Right atrium auricular region (tissue), 2 donors: ENCODE measurements at regions not wholly inside any gene's neighbourhood (a gene's known extent, or its start where the extent isn't known, plus 50 kb on each side); places are given as distances from the start of the nearest gene placed in this dataset.
"Not testable (repeated sequence)": the region's sequence is repeated elsewhere in the genome, so short reads cannot be mapped to it uniquely, and the experiment has no call there.

ENCODE experiments used
- DNase-seq: peaks from one replicate; pipeline ENCODE4 v3.0.0-alpha.2; 2019; ENCODE audit warnings: low spot score
- H3K27ac ChIP-seq, 2 donors: fragments of 200-600 bp; sonication (generic); 1 replicate in 1 of 2; 2 replicates in 1 of 2; pipeline ENCODE4 v1.5.1; 2016 to 2019
- H3K27me3 ChIP-seq, 2 donors: fragments of 200-600 bp; sonication (generic); one replicate each; pipeline versions ENCODE4 v1.5.1 to v1.6.0; 2017 to 2019
- H3K36me3 ChIP-seq: fragments of 200-600 bp; sonication (generic); one replicate; pipeline ENCODE4 v1.5.1; 2016
- H3K4me1 ChIP-seq, 2 donors: fragments of 200-600 bp; sonication (generic); one replicate each; pipeline versions ENCODE4 v1.5.1 to v1.6.0; 2017 to 2019
- H3K4me3 ChIP-seq, 2 donors: fragments of 200-600 bp; sonication (generic); 1 replicate in 1 of 2; 2 replicates in 1 of 2; pipeline ENCODE4 v1.5.1; 2017 to 2019; ENCODE audit warnings: mild to moderate bottlenecking in 1 of 2, moderate library complexity in 1 of 2
- H3K9me3 ChIP-seq, 2 donors: fragments of 200-600 bp; sonication (generic); one replicate each; pipeline ENCODE4 v1.5.1; 2019
- CTCF ChIP-seq, 2 donors: fragments of 200-600 bp; sonication (generic); IDR thresholded peaks; one replicate each; pipeline ENCODE4 v1.5.1; 2019; ENCODE audit warnings: antibody characterized with exemption in 2 of 2

GRCh38 chr6:88443554-88443953 lies 277.4 kb upstream of the CNR1 start:
- H3K27ac ChIP-seq: no peak overlapping the region
- no peaks in the 10 kb centered on the region for H3K9me3 ChIP-seq
- no peak for DNase-seq
- no peaks in the 10 kb centered on the region for H3K27me3 ChIP-seq
- H3K4me1 ChIP-seq: no peaks in the 10 kb centered on the region
- H3K4me3 ChIP-seq: no peak overlapping the region
- TF ChIP-seq CTCF (IDR thresholded peaks at IDR 0.05): no peak
- no peaks in the 10 kb centered on the region for H3K36me3 ChIP-seq

- no peak overlapping the region for H3K4me3 ChIP-seq
- H3K27ac ChIP-seq: no peak overlapping the region
- no peaks in the 10 kb centered on the region for H3K36me3 ChIP-seq
- no peak for DNase-seq
- no peaks in the 10 kb centered on the region for H3K4me1 ChIP-seq
- H3K27me3 ChIP-seq: no peaks in the 10 kb centered on the region
- H3K9me3 ChIP-seq: no peaks in the 10 kb centered on the region
- no peak for TF ChIP-seq CTCF (IDR thresholded peaks at IDR 0.05)
Measured at GRCh38 chr6:88442737-88443136, 276.6 kb upstream of the CNR1 start.

GRCh38 chr6:88441346-88441745 lies 275.2 kb upstream of the CNR1 start:
- TF ChIP-seq CTCF (IDR thresholded peaks at IDR 0.05): no peak
- no peak overlapping the region for H3K27ac ChIP-seq
- H3K9me3 ChIP-seq: no peaks in the 10 kb centered on the region
- no peaks in the 10 kb centered on the region for H3K4me1 ChIP-seq
- H3K4me3 ChIP-seq: no peak overlapping the region
- H3K27me3 ChIP-seq: no peaks in the 10 kb centered on the region
- no peaks in the 10 kb centered on the region for H3K36me3 ChIP-seq
- no peak for DNase-seq

GRCh38 chr6:88428068-88428467 lies 261.9 kb upstream of the CNR1 start:
- Histone ChIP-seq H3K9me3 (no peaks in the 10 kb centered on the region), H3K27me3 (no peaks in the 10 kb centered on the region), H3K4me3 (no peak overlapping the region), H3K27ac (no peak overlapping the region), H3K4me1 (no peaks in the 10 kb centered on the region), H3K36me3 (no peaks in the 10 kb centered on the region)
- no peak for TF ChIP-seq CTCF (IDR thresholded peaks at IDR 0.05)
- no peak for DNase-seq

- no peaks in the 10 kb centered on the region for H3K9me3 ChIP-seq
- H3K36me3 ChIP-seq: no peaks in the 10 kb centered on the region
- no peaks in the 10 kb centered on the region for H3K27me3 ChIP-seq
- no peak overlapping the region for H3K4me3 ChIP-seq
- H3K4me1 ChIP-seq: no peaks in the 10 kb centered on the region
- no peak for DNase-seq
- no peak overlapping the region for H3K27ac ChIP-seq
- no peak for TF ChIP-seq CTCF (IDR thresholded peaks at IDR 0.05)
Measured at GRCh38 chr6:88426005-88426404, 259.9 kb upstream of the CNR1 start.

- H3K36me3 ChIP-seq: no peaks in the 10 kb centered on the region
- TF ChIP-seq CTCF (IDR thresholded peaks at IDR 0.05): no peak
- H3K4me3 ChIP-seq: no peak overlapping the region
- no peak for DNase-seq
- H3K27me3 ChIP-seq: no peaks in the 10 kb centered on the region
- no peaks in the 10 kb centered on the region for H3K9me3 ChIP-seq
- no peak overlapping the region for H3K27ac ChIP-seq
- H3K4me1 ChIP-seq: no peaks in the 10 kb centered on the region
Measured at GRCh38 chr6:88422831-88423230, 256.7 kb upstream of the CNR1 start.

- not testable (repeated sequence) for H3K36me3 ChIP-seq, H3K4me3 ChIP-seq, H3K27me3 ChIP-seq, H3K27ac ChIP-seq, H3K4me1 ChIP-seq, H3K9me3 ChIP-seq, DNase-seq
Measured at GRCh38 chr6:88420967-88421488, 254.9 kb upstream of the CNR1 start.

- not testable (repeated sequence) for H3K36me3 ChIP-seq, H3K4me3 ChIP-seq, DNase-seq, H3K9me3 ChIP-seq, H3K27me3 ChIP-seq, H3K27ac ChIP-seq, H3K4me1 ChIP-seq
Measured at GRCh38 chr6:88418921-88419810, 253.0 kb upstream of the CNR1 start.
